HL-60 (cell line): ENCODE measurements at regions not wholly inside any gene's neighbourhood (a gene's known extent, or its start where the extent isn't known, plus 50 kb on each side); places are given as distances from the start of the nearest gene placed in this dataset.
A peak's percentile ranks its signal among the peaks of the same experiment; 100 is the strongest.

Source experiments
- DNase-seq, 2 experiments: peaks; one replicate each; pipeline ENCODE4 v3.0.0-alpha.2; 2010 to 2020; ENCODE audit warnings: low read depth in 1 of 2, low spot score in 1 of 2
- H3K27ac ChIP-seq: fragments of 250-450 bp; sonication (Bioruptor Pico); replicated peaks from 2 replicates; pipeline ENCODE4 v1.5.1; 2020; ENCODE audit warnings: mild to moderate bottlenecking, moderate library complexity
- H3K27me3 ChIP-seq: fragments of 250-450 bp; sonication (Bioruptor Pico); 2 replicates; pipeline ENCODE4 v1.5.1; 2021; ENCODE audit warnings: mild to moderate bottlenecking, moderate library complexity; ENCODE audit not compliant: insufficient read depth, poor library complexity, severe bottlenecking
- H3K4me3 ChIP-seq: replicated peaks from 2 replicates; pipeline ENCODE4 v1.5.1; 2011; ENCODE audit warnings: mild to moderate bottlenecking, control low read depth, low read length; ENCODE audit not compliant: insufficient read depth
- CTCF ChIP-seq: IDR thresholded peaks from one replicate; pipeline ENCODE4 v1.5.1; 2011; ENCODE audit warnings: low read length, control low read depth, inconsistent platforms; ENCODE audit not compliant: insufficient read depth
- GABPA ChIP-seq: IDR thresholded peaks from 2 replicates; pipeline ENCODE4 v1.6.1; 2012; ENCODE audit warnings: low read depth
- POLR2AphosphoS5 ChIP-seq: IDR thresholded peaks from 2 replicates; pipeline ENCODE4 v1.6.1; 2012; ENCODE audit warnings: low read depth
- REST ChIP-seq: IDR thresholded peaks from 2 replicates; pipeline ENCODE4 v1.6.1; 2012; ENCODE audit warnings: low read depth; ENCODE audit not compliant: insufficient replicate concordance
- SPI1 ChIP-seq: IDR thresholded peaks from 2 replicates; pipeline ENCODE4 v1.6.1; 2012; ENCODE audit warnings: low read depth, mild to moderate bottlenecking, borderline replicate concordance

- Histone ChIP-seq H3K27me3 (no peaks in the 10 kb centered on the region), H3K4me3 (no peak overlapping the region), H3K27ac (no peak overlapping the region)
- no peak for TF ChIP-seq SPI1
- TF ChIP-seq CTCF = no peak
- TF ChIP-seq GABPA = no peak
- no peak for TF ChIP-seq POLR2AphosphoS5
- no peak for TF ChIP-seq REST
- no peak for DNase-seq
Measured at GRCh38 chr18:71541643-71542042, 1002.5 kb downstream of the CBLN2 start.

GRCh38 chr18:71529703-71530303, 1014.3 kb downstream of the CBLN2 start:
- H3K27me3 ChIP-seq = no peaks in the 10 kb centered on the region
- DNase-seq = no peak
- H3K27ac ChIP-seq = no peak overlapping the region
- TF ChIP-seq POLR2AphosphoS5 = no peak
- TF ChIP-seq SPI1 = peak; percentile 44
- no peak overlapping the region for H3K4me3 ChIP-seq

GRCh38 chr18:71523483-71524435, 1020.4 kb downstream of the CBLN2 start:
- no peak overlapping the region for H3K4me3 ChIP-seq
- TF ChIP-seq SPI1 = no peak
- no peak for TF ChIP-seq CTCF
- TF ChIP-seq REST = no peak
- no peak for TF ChIP-seq POLR2AphosphoS5
- no peak for TF ChIP-seq GABPA
- no peak overlapping the region for H3K27ac ChIP-seq
- H3K27me3 ChIP-seq = no peaks in the 10 kb centered on the region
- DNase-seq = no peak

- Histone ChIP-seq H3K4me3 (no peak overlapping the region), H3K27ac (no peak overlapping the region), H3K27me3 (no peaks in the 10 kb centered on the region)
- DNase-seq = no peak
- no peak for TF ChIP-seq REST
- TF ChIP-seq CTCF = no peak
- TF ChIP-seq POLR2AphosphoS5 = no peak
- no peak for TF ChIP-seq SPI1
- TF ChIP-seq GABPA = no peak
Measured at GRCh38 chr18:71505526-71505925, 1038.6 kb downstream of the CBLN2 start.
